ENCODE measurements at regions not wholly inside any gene's neighbourhood (a gene's known extent, or its start where the extent isn't known, plus 50 kb on each side); places are given as distances from the start of the nearest gene placed in this dataset.

DNA sequence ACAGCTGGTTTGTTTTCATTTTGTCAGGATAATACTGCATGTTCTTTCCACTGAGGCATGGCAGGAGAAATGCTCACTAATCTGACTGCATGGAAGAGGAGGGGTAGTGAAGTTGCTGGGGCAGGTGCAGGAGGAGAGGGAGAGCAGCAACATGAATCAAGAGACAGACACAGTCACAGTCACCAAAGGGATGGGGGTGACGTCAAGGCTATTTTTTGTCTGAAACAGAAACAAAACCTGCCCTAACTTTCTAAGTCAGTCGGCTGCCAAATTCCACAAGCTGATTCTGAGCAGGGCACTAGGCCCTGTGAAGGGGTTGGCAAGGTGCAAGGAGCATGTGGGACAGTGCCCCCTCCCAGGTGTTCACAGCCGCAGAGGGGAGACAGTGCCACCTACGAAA is 186.6 kb upstream of the NSMCE3 start:
- no peak overlapping the region for H2AK5ac ChIP-seq (ENCODE audit: low read depth, low read length)
- H4K20me1 ChIP-seq (replicated peaks in 1 of 2; ENCODE audit: control insufficient read depth in 1 of 2, insufficient read depth in 2 of 2, low read length in 2 of 2): no peaks in the 10 kb centered on the region
- peaks cover 2% of the 10 kb centered on the region; the same call in 1 of the 2 replicates for H3K79me1 ChIP-seq (ENCODE audit: low read depth, low read length)
- POLR2A ChIA-PET (ENCODE audit: partially characterized antibody): no interaction called here
- no peak overlapping the region for H3K23ac ChIP-seq (ENCODE audit: insufficient read length)
- CTCF ChIA-PET (ENCODE audit: partially characterized antibody): no interaction called here
- H2AFZ ChIP-seq (ENCODE audit: low read length): no peak overlapping the region
- H3K23me2 ChIP-seq (ENCODE audit: low read depth, low read length): no peaks in the 10 kb centered on the region
- no peak overlapping the region for H3K4me2 ChIP-seq (ENCODE audit: insufficient read depth in 1 of 2, low read depth in 2 of 2, low read length in 2 of 2)
- H2BK5ac ChIP-seq (ENCODE audit: low read depth, low read length): no peak overlapping the region
- FAIRE-seq (no peak), DNase-seq (ENCODE audit: low read depth in 1 of 2, low spot score in 2 of 2) (no peak)
- H2BK120ac ChIP-seq (replicated peaks; ENCODE audit: low read depth, low read length): no peak overlapping the region
- no peak overlapping the region for H3K56ac ChIP-seq (replicated peaks; ENCODE audit: insufficient read length, low read depth, low read length)
- no peaks in the 10 kb centered on the region for H3K9me3 ChIP-seq (ENCODE audit: insufficient read depth in 2 of 2, low read depth in 1 of 2, low read length in 1 of 2)
- no peak overlapping the region for H3K9ac ChIP-seq (replicated peaks in 1 of 4; ENCODE audit: extremely low read depth in 1 of 4, low read depth in 3 of 4, low read length in 3 of 4)
- H3K18ac ChIP-seq (ENCODE audit: extremely low read depth, low read length): no peak overlapping the region
- no peaks in the 10 kb centered on the region for H3K27me3 ChIP-seq (replicated peaks in 1 of 4; ENCODE audit: control insufficient read depth in 3 of 4, extremely low read depth in 1 of 4, insufficient read depth in 3 of 4, low read length in 3 of 4)
- H4K91ac ChIP-seq (replicated peaks; ENCODE audit: insufficient read length, low read length): no peak overlapping the region
- no peak for TF ChIP-seq ASH2L (IDR thresholded peaks at IDR 0.05; ENCODE audit: low read length)
- no peak overlapping the region for H3K4ac ChIP-seq (replicated peaks; ENCODE audit: insufficient read length, low read depth, low read length)
- H3K4me3 ChIP-seq (ENCODE audit: extremely low read depth in 1 of 4, insufficient read depth in 2 of 4, low read depth in 3 of 4, low read length in 4 of 4): no peak overlapping the region
- H2BK15ac ChIP-seq (ENCODE audit: low read length): no peak overlapping the region
- H3K4me1 ChIP-seq (replicated peaks in 1 of 4; ENCODE audit: control insufficient read depth in 3 of 4, insufficient read depth in 4 of 4, low read length in 3 of 4): peaks cover 2 to 5% (median 3%) of the 10 kb centered on the region in 4 experiments; a peak in 4 of 7 replicates
- WGBS, 2 experiments (ENCODE audit: extremely low coverage in 1 of 2, insufficient coverage in 1 of 2, insufficient read length in 1 of 2, insufficient replicate concordance in 2 of 2, low coverage in 1 of 2, low lambda C conversion rate in 2 of 2, missing lambda C conversion rate in 1 of 2): 94% methylated on average over 4 of the region's 4 CpGs; no CpG with 5 or more reads in 1 of the 2 experiments
- no peak overlapping the region for H3K14ac ChIP-seq (ENCODE audit: insufficient read length)
- H3K79me2 ChIP-seq (ENCODE audit: control insufficient read depth in 1 of 2, insufficient read depth in 2 of 2, low read length in 2 of 2): no peaks in the 10 kb centered on the region
- no peak overlapping the region for H4K5ac ChIP-seq (ENCODE audit: insufficient read length, low read depth, low read length)
- H2BK12ac ChIP-seq (ENCODE audit: low read depth, low read length): no peak overlapping the region
- no peak overlapping the region for H4K8ac ChIP-seq (ENCODE audit: extremely low read depth, insufficient read depth, low read length)
- no peak overlapping the region for H2BK20ac ChIP-seq (ENCODE audit: low read length)
- H3K36me3 ChIP-seq (ENCODE audit: control insufficient read depth in 2 of 4, insufficient read depth in 4 of 4, low read length in 3 of 4): no peaks in the 10 kb centered on the region
- H3K27ac ChIP-seq (ENCODE audit: low read depth, low read length): no peak overlapping the region

All from H1 (cell line).